SH-SY5Y (cell line): ENCODE measurements at regions not wholly inside any gene's neighbourhood (a gene's known extent, or its start where the extent isn't known, plus 50 kb on each side); places are given as distances from the start of the nearest gene placed in this dataset.

Source experiments
- GATA2 ChIP-seq: IDR thresholded peaks from 2 replicates; pipeline ENCODE4 v1.6.1; 2011; ENCODE audit warnings: mild to moderate bottlenecking, low read depth, low read length
- GATA3 ChIP-seq: IDR thresholded peaks from 2 replicates; pipeline ENCODE4 v1.6.1; 2011; ENCODE audit warnings: low read depth, mild to moderate bottlenecking, low read length, moderate library complexity

GRCh38 chr6:140341272-140341671, 966.8 kb upstream of the CITED2 start:
- TF ChIP-seq GATA2 = no peak
- TF ChIP-seq GATA3 = no peak
